ENCODE measurements at regions not wholly inside any gene's neighbourhood (a gene's known extent, or its start where the extent isn't known, plus 50 kb on each side); places are given as distances from the start of the nearest gene placed in this dataset.

- DNase-seq = no peak
These were observed 127.7 kb upstream of the MAF start for GRCh38 chr16:79728048-79728922.

GRCh38 chr16:79726902-79727301 lies 126.4 kb upstream of the MAF start:
- no peak for DNase-seq

GRCh38 chr16:79725051-79725450 lies 124.5 kb upstream of the MAF start:
- DNase-seq = no peak

GRCh38 chr16:79723583-79724168 lies 123.1 kb upstream of the MAF start:
- DNase-seq = no peak

GRCh38 chr16:79721270-79721669 lies 120.7 kb upstream of the MAF start:
- no peak for DNase-seq

- DNase-seq = no peak
These were observed 117.0 kb upstream of the MAF start for GRCh38 chr16:79717333-79718137.

- DNase-seq = no peak
These were observed 116.3 kb upstream of the MAF start for GRCh38 chr16:79716645-79717332.

- no peak for DNase-seq
These were observed 114.5 kb upstream of the MAF start for GRCh38 chr16:79715061-79715460.

GRCh38 chr16:79714440-79714839 lies 113.9 kb upstream of the MAF start:
- no peak for DNase-seq

- no peak for DNase-seq
These were observed 113.2 kb upstream of the MAF start for GRCh38 chr16:79713609-79714309.

- no peak for DNase-seq
These were observed 111.7 kb upstream of the MAF start for GRCh38 chr16:79712276-79712675.

- no peak for DNase-seq
These were observed 107.3 kb upstream of the MAF start for GRCh38 chr16:79707876-79708275.

- no peak for DNase-seq
These were observed 102.5 kb upstream of the MAF start for GRCh38 chr16:79703066-79703465.

GRCh38 chr16:79698341-79698753 lies 97.8 kb upstream of the MAF start:
- DNase-seq = no peak

GRCh38 chr16:79697562-79698112 lies 97.1 kb upstream of the MAF start:
- DNase-seq = no peak

- no peak for DNase-seq
These were observed 90.5 kb upstream of the MAF start for GRCh38 chr16:79691007-79691406.

- DNase-seq = no peak
These were observed 89.6 kb upstream of the MAF start for GRCh38 chr16:79690159-79690558.

GRCh38 chr16:79687249-79688130 lies 87.0 kb upstream of the MAF start:
- DNase-seq = no peak

GRCh38 chr16:79685871-79686270 lies 85.3 kb upstream of the MAF start:
- DNase-seq = no peak

- no peak for DNase-seq
These were observed 78.8 kb upstream of the MAF start for GRCh38 chr16:79679334-79679733.
